Neuronal stem cell (in vitro differentiated cells): ENCODE measurements at regions not wholly inside any gene's neighbourhood (a gene's known extent, or its start where the extent isn't known, plus 50 kb on each side); places are given as distances from the start of the nearest gene placed in this dataset.

Experiments
- DNase-seq: peaks from one replicate; pipeline ENCODE4 v3.0.0-alpha.2; 2013; ENCODE audit warnings: low spot score
- H2AFZ ChIP-seq: one replicate; pipeline ENCODE4 v1.6.1; 2013; ENCODE audit warnings: mild to moderate bottlenecking, low read length, inconsistent platforms
- H2AK5ac ChIP-seq: 2 replicates; pipeline ENCODE4 v1.6.1; 2013; ENCODE audit warnings: low read depth, mild to moderate bottlenecking, inconsistent platforms, low read length, moderate library complexity, mixed read lengths
- H2BK120ac ChIP-seq: 2 replicates; pipeline ENCODE4 v1.6.1; 2013; ENCODE audit warnings: low read depth, mild to moderate bottlenecking, inconsistent platforms, low read length, moderate library complexity, mixed read lengths
- H2BK12ac ChIP-seq: one replicate; pipeline ENCODE4 v1.6.1; 2013; ENCODE audit warnings: low read length, inconsistent platforms
- H2BK15ac ChIP-seq: 2 replicates; pipeline ENCODE4 v1.6.1; 2013; ENCODE audit warnings: mild to moderate bottlenecking, low read length, inconsistent platforms, mixed read lengths
- H2BK5ac ChIP-seq: one replicate; pipeline ENCODE4 v1.6.1; 2013; ENCODE audit warnings: inconsistent platforms, mild to moderate bottlenecking, low read length, moderate library complexity
- H3K14ac ChIP-seq: one replicate; pipeline ENCODE4 v1.6.1; 2013; ENCODE audit warnings: low read length, inconsistent platforms
- H3K18ac ChIP-seq: 2 replicates; pipeline ENCODE4 v1.6.1; 2013; ENCODE audit warnings: low read length, inconsistent platforms
- H3K23ac ChIP-seq: 2 replicates; pipeline ENCODE4 v1.6.1; 2013; ENCODE audit warnings: low read depth, mild to moderate bottlenecking, mixed read lengths, low read length, inconsistent platforms; ENCODE audit not compliant: poor library complexity
- H3K27ac ChIP-seq: replicated peaks from 3 replicates; pipeline ENCODE4 v1.5.1; 2013; ENCODE audit warnings: low read length, inconsistent platforms
- H3K27me3 ChIP-seq, 3 experiments: 2 replicates each; pipeline ENCODE4 v1.6.1; 2013; ENCODE audit warnings: low read length in 3 of 3, mild to moderate bottlenecking in 2 of 3, inconsistent platforms in 1 of 3, low read depth in 1 of 3, mixed read lengths in 1 of 3, moderate library complexity in 1 of 3; ENCODE audit not compliant: control insufficient read depth in 3 of 3, insufficient read depth in 3 of 3
- H3K36me3 ChIP-seq, 2 donors: replicated peaks in 1 of 2; 2 replicates each; pipeline ENCODE4 v1.6.1; 2013; ENCODE audit warnings: low read length in 2 of 2; ENCODE audit not compliant: control insufficient read depth in 2 of 2, insufficient read depth in 2 of 2
- H3K4ac ChIP-seq: 2 replicates; pipeline ENCODE4 v1.6.1; 2013; ENCODE audit warnings: inconsistent platforms, mild to moderate bottlenecking, low read length, moderate library complexity
- H3K4me1 ChIP-seq, 2 donors: 1 replicate in 1 of 2; 2 replicates in 1 of 2; pipeline ENCODE4 v1.6.1; 2013; ENCODE audit warnings: low read length in 2 of 2, low read depth in 1 of 2; ENCODE audit not compliant: control insufficient read depth in 2 of 2, insufficient read depth in 1 of 2
- H3K4me2 ChIP-seq: one replicate; pipeline ENCODE4 v1.6.1; 2013; ENCODE audit warnings: mild to moderate bottlenecking, low read length, inconsistent platforms; ENCODE audit not compliant: insufficient read depth, poor library complexity, severe bottlenecking
- H3K4me3 ChIP-seq, 2 donors: 2 replicates each; pipeline ENCODE4 v1.5.1; 2013; ENCODE audit warnings: low read length in 2 of 2, mild to moderate bottlenecking in 2 of 2, inconsistent platforms in 1 of 2, moderate library complexity in 1 of 2
- H3K79me1 ChIP-seq: one replicate; pipeline ENCODE4 v1.6.1; 2013; ENCODE audit warnings: low read depth, mild to moderate bottlenecking, inconsistent platforms, low read length, moderate library complexity
- H3K9ac ChIP-seq: one replicate; pipeline ENCODE4 v1.6.1; 2013; ENCODE audit warnings: mild to moderate bottlenecking, low read depth, low read length, inconsistent platforms; ENCODE audit not compliant: poor library complexity
- H3K9me3 ChIP-seq, 2 donors: replicated peaks in 1 of 2; 2 replicates each; pipeline versions ENCODE3 to v1.6.1; 2013; ENCODE audit warnings: low read length in 2 of 2, mild to moderate bottlenecking in 2 of 2, inconsistent platforms in 1 of 2, low read depth in 1 of 2, mixed read lengths in 1 of 2, moderate library complexity in 1 of 2; ENCODE audit not compliant: control insufficient read depth in 2 of 2, insufficient read depth in 1 of 2
- H4K8ac ChIP-seq: one replicate; pipeline ENCODE4 v1.6.1; 2013; ENCODE audit warnings: low read depth, mild to moderate bottlenecking, inconsistent platforms, low read length, moderate library complexity
- H4K91ac ChIP-seq: one replicate; pipeline ENCODE4 v1.6.1; 2013; ENCODE audit warnings: low read length, low read depth, mild to moderate bottlenecking, inconsistent platforms; ENCODE audit not compliant: poor library complexity
- WGBS, 2 donors: extraction: QIAGEN DNeasy Blood & Tissue Kit; methylation state at CpG; one replicate each; pipeline ENCODE4 v1.1.7; 2013; ENCODE audit warnings: missing lambda C conversion rate in 2 of 2, mixed read lengths in 1 of 2; ENCODE audit not compliant: insufficient read length in 2 of 2, insufficient replicate concordance in 1 of 2; ENCODE audit errors: extremely low coverage in 2 of 2; 5-methylcytosine and 5-hydroxymethylcytosine counted together

DNA sequence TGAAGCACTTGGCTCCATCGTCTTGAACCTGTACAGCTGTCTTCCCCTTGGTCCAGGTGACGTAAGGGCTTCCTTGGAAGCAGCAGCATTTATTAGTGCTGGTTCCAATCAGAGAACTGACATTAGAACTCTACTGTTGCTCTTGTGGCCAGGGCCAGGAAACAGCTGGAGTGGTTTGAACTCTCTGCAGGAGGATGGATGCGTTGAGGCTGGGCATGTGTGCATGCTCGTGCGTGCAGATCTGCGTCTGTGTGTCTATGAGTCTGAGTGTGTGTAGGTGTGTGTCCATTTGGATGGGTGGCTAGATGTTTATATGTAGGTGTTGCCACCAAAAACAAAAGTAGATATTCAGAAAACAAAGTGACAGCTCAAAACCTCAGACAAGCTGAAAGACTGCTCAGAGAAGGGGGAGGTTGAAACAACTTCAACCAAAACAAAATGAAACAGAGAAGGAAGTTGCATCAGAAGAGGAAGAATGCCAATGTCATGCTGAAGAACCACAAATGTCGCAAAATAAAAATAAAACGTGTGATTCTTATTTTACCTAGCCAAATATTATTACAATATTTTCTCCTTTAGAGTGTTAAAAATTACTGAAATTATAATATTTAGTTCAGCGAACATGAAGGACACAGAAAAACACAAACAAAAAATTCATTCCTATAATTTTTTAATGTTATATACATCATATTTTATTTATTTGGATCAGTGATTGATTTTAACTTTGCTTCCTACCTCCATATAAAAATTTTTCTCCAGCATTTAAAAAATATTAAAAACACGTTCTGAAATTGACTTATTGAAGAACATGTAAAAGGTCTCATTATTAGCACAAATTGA, 96.1 kb upstream of the MKLN1 start:
- H3K27me3 ChIP-seq = no peaks in the 10 kb centered on the region
- no peak overlapping the region for H3K23ac ChIP-seq
- no peak overlapping the region for H4K91ac ChIP-seq
- H2BK12ac ChIP-seq = no peak overlapping the region
- no peak overlapping the region for H3K18ac ChIP-seq
- H3K4me3 ChIP-seq = no peak overlapping the region
- WGBS, 2 donors = no CpG with 5 or more reads among the region's 10 CpGs
- H2BK120ac ChIP-seq = no peak overlapping the region
- no peak overlapping the region for H2BK15ac ChIP-seq
- peaks cover 5 to 8% of the 10 kb centered on the region in 2 donors for H3K4me1 ChIP-seq
- no peak overlapping the region for H4K8ac ChIP-seq
- no peaks in the 10 kb centered on the region for H3K36me3 ChIP-seq
- no peak overlapping the region for H2BK5ac ChIP-seq
- H3K79me1 ChIP-seq = no peaks in the 10 kb centered on the region
- DNase-seq = no peak
- H3K9me3 ChIP-seq = no peaks in the 10 kb centered on the region
- H3K27ac ChIP-seq = no peak overlapping the region
- no peak overlapping the region for H3K9ac ChIP-seq
- H2AFZ ChIP-seq = no peak overlapping the region
- no peak overlapping the region for H3K14ac ChIP-seq
- H3K4me2 ChIP-seq = no peak overlapping the region
- H2AK5ac ChIP-seq = no peak overlapping the region
- H3K4ac ChIP-seq = no peak overlapping the region

DNA sequence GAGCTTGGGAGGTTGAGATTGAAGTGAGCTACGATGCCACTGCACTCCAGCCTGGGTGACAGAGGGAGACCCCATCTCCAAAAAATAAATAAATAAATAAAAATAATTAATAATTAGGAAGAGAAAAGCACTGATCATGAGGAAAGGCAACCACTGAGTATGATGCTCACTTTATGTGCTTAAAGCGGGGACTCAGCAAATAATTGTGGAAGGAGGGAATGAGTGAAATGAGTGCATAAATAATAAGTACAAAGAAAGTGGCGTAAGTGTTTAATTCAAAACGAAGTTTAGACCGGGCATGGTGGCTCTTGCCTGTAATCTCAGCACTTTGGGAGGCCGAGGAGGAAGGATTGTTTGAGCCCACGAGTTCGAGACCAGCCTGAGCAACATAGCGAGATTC, 94.9 kb upstream of the MKLN1 start:
- Histone ChIP-seq H3K18ac (no peak overlapping the region), H2BK5ac (no peak overlapping the region), H3K4me2 (peak overlapping the region; percentile 3), H2BK120ac (no peak overlapping the region), H3K9ac (no peak overlapping the region), H2AK5ac (no peak overlapping the region), H3K14ac (no peak overlapping the region), H4K91ac (no peak overlapping the region), H3K4me3 (no peak overlapping the region), H2AFZ (no peak overlapping the region), H2BK15ac (no peak overlapping the region), H3K36me3 (no peaks in the 10 kb centered on the region), H3K4ac (no peak overlapping the region), H3K27ac (no peak overlapping the region), H3K79me1 (no peaks in the 10 kb centered on the region), H2BK12ac (no peak overlapping the region), H3K27me3 (no peaks in the 10 kb centered on the region), H3K23ac (no peak overlapping the region), H3K9me3 (no peaks in the 10 kb centered on the region), H4K8ac (no peak overlapping the region), H3K4me1 (peaks cover 5 to 8% of the 10 kb centered on the region in 2 donors)
- no CpG with 5 or more reads among the region's 9 CpGs for WGBS, 2 donors
- no peak for DNase-seq

DNA sequence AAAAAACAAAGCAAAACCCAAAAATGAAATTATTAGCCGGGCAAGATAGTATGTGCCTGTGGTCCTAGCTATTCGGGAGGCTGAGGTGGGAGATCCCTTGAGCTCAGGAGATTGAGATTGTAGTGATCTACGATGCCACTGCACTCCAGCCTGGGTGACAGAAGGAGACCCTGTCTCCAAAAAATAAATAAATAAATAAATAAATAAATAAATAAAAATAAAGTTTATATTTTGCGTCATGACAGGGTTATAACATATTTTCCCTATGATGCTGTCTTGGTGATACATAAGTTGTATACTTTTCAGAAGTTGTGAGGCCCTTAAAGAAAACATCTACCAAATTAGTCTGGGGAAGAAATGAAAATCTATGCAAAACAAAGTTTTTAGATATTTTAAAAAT, 94.5 kb upstream of the MKLN1 start:
- no peak overlapping the region for H2BK12ac ChIP-seq
- WGBS, 2 donors = no CpG with 5 or more reads among the region's 4 CpGs

DNA sequence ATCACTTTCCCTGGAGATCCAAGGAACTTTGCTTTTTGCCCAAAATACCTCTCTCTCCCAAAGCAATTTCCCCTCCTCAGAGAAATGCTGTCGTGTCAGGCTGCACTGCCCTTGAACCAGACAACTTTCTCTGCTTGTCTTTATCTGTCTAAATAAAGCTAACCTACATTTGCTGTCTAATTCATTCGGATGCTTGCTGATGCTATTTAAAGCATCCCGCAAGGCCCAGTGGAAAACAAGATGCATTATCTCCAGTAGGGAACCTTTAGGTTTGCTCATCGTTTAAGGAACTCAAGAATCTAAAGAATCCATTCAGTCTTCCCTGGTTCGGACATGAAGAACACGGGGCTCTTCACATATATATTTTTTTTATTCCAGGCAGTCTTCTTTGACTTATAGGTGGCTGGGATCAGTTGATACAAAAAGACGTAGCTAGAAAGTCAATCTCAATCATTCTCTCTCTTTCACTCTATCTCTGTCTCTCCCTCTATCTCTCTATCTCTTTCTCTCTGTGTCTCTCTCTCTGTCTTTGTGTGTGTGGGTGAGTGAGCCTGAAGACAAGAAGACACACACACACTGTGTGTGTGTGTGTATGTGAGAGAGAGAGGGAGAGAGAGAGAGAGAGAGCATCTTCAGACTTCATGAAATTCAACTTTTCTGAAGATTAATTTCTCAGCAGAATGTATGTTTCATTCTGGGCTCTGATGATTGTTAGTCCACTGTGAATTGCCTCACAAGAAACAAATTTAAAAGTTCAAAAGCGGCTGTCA, 92.8 kb upstream of the MKLN1 start:
- H3K27ac ChIP-seq = no peak overlapping the region
- H3K79me1 ChIP-seq = no peaks in the 10 kb centered on the region
- H2AK5ac ChIP-seq = no peak overlapping the region
- peaks cover 5 to 8% of the 10 kb centered on the region in 2 donors for H3K4me1 ChIP-seq
- no peak for DNase-seq
- H2BK15ac ChIP-seq = no peak overlapping the region
- no peaks in the 10 kb centered on the region for H3K36me3 ChIP-seq
- H3K27me3 ChIP-seq = no peaks in the 10 kb centered on the region
- WGBS, 2 donors = no CpG with 5 or more reads among the region's 8 CpGs
- H4K8ac ChIP-seq = no peak overlapping the region
- no peak overlapping the region for H3K14ac ChIP-seq
- no peaks in the 10 kb centered on the region for H3K9me3 ChIP-seq
- no peak overlapping the region for H2BK5ac ChIP-seq
- peak overlapping the region; percentile 84 for H2AFZ ChIP-seq
- H3K4ac ChIP-seq = no peak overlapping the region
- peak overlapping the region in 1 of 2 donors; percentile 25 for H3K4me3 ChIP-seq
- H3K4me2 ChIP-seq = no peak overlapping the region
- no peak overlapping the region for H3K18ac ChIP-seq
- no peak overlapping the region for H3K23ac ChIP-seq
- H2BK12ac ChIP-seq = no peak overlapping the region
- no peak overlapping the region for H2BK120ac ChIP-seq
- H3K9ac ChIP-seq = no peak overlapping the region
- H4K91ac ChIP-seq = no peak overlapping the region

More for the DNA sequence above, 94.5 kb upstream of the MKLN1 start:
- no peak overlapping the region for H3K27ac ChIP-seq
- no peak overlapping the region for H2BK5ac ChIP-seq
- H2BK15ac ChIP-seq = no peak overlapping the region
- H3K4me1 ChIP-seq = peaks cover 5 to 8% of the 10 kb centered on the region in 2 donors
- no peak overlapping the region for H4K8ac ChIP-seq
- H3K4ac ChIP-seq = no peak overlapping the region
- H3K23ac ChIP-seq = no peak overlapping the region
- DNase-seq = no peak
- H3K36me3 ChIP-seq = no peaks in the 10 kb centered on the region
- no peaks in the 10 kb centered on the region for H3K27me3 ChIP-seq
- H2AK5ac ChIP-seq = no peak overlapping the region
- H3K9ac ChIP-seq = no peak overlapping the region
- H3K4me2 ChIP-seq = peak overlapping the region; percentile 3
- no peak overlapping the region for H3K4me3 ChIP-seq
- no peak overlapping the region for H3K18ac ChIP-seq
- no peak overlapping the region for H4K91ac ChIP-seq
- no peaks in the 10 kb centered on the region for H3K79me1 ChIP-seq
- H3K9me3 ChIP-seq = no peaks in the 10 kb centered on the region
- no peak overlapping the region for H3K14ac ChIP-seq
- H2BK120ac ChIP-seq = no peak overlapping the region
- no peak overlapping the region for H2AFZ ChIP-seq
